ENCODE measurements at regions not wholly inside any gene's neighbourhood (a gene's known extent, or its start where the extent isn't known, plus 50 kb on each side); places are given as distances from the start of the nearest gene placed in this dataset.

GRCh38 chr1:5099558-5099957 lies 445.1 kb downstream of the AJAP1 start:
- H3K4me3 ChIP-seq (ENCODE audit: low read length): no peak overlapping the region
- DNase-seq (ENCODE audit: low read depth): peak; percentile 13
- no peak for TF ChIP-seq CTCF (IDR thresholded peaks at IDR 0.05; ENCODE audit: insufficient read depth, low read depth, low read length, missing control alignments)

GRCh38 chr1:5098981-5099385 lies 444.6 kb downstream of the AJAP1 start:
- DNase-seq (ENCODE audit: low read depth): no peak
- H3K4me3 ChIP-seq (ENCODE audit: low read length): no peak overlapping the region
- TF ChIP-seq CTCF (IDR thresholded peaks at IDR 0.05; ENCODE audit: insufficient read depth, low read depth, low read length, missing control alignments): no peak

GRCh38 chr1:5093042-5093441 lies 438.6 kb downstream of the AJAP1 start:
- DNase-seq (ENCODE audit: low read depth): no peak
- TF ChIP-seq CTCF (IDR thresholded peaks at IDR 0.05; ENCODE audit: insufficient read depth, low read depth, low read length, missing control alignments): no peak
- H3K4me3 ChIP-seq (ENCODE audit: low read length): no peak overlapping the region

GRCh38 chr1:5084676-5085075 lies 430.3 kb downstream of the AJAP1 start:
- no peak for TF ChIP-seq CTCF (IDR thresholded peaks at IDR 0.05; ENCODE audit: insufficient read depth, low read depth, low read length, missing control alignments)
- DNase-seq (ENCODE audit: low read depth): no peak
- H3K4me3 ChIP-seq (ENCODE audit: low read length): no peak overlapping the region

- no peak for TF ChIP-seq CTCF (IDR thresholded peaks at IDR 0.05; ENCODE audit: insufficient read depth, low read depth, low read length, missing control alignments)
- no peak overlapping the region for H3K4me3 ChIP-seq (ENCODE audit: low read length)
- DNase-seq (ENCODE audit: low read depth): no peak
Measured at GRCh38 chr1:5067246-5067645, 412.8 kb downstream of the AJAP1 start.

GRCh38 chr1:5053744-5054143 lies 399.3 kb downstream of the AJAP1 start:
- TF ChIP-seq CTCF (IDR thresholded peaks at IDR 0.05; ENCODE audit: insufficient read depth, low read depth, low read length, missing control alignments): no peak
- no peak for DNase-seq (ENCODE audit: low read depth)
- H3K4me3 ChIP-seq (ENCODE audit: low read length): no peak overlapping the region

- DNase-seq (ENCODE audit: low read depth): no peak
- no peak overlapping the region for H3K4me3 ChIP-seq (ENCODE audit: low read length)
- TF ChIP-seq CTCF (IDR thresholded peaks at IDR 0.05; ENCODE audit: insufficient read depth, low read depth, low read length, missing control alignments): no peak
Measured at GRCh38 chr1:5029136-5029535, 374.7 kb downstream of the AJAP1 start.
